ENCODE measurements at regions not wholly inside any gene's neighbourhood (a gene's known extent, or its start where the extent isn't known, plus 50 kb on each side); places are given as distances from the start of the nearest gene placed in this dataset.

DNA sequence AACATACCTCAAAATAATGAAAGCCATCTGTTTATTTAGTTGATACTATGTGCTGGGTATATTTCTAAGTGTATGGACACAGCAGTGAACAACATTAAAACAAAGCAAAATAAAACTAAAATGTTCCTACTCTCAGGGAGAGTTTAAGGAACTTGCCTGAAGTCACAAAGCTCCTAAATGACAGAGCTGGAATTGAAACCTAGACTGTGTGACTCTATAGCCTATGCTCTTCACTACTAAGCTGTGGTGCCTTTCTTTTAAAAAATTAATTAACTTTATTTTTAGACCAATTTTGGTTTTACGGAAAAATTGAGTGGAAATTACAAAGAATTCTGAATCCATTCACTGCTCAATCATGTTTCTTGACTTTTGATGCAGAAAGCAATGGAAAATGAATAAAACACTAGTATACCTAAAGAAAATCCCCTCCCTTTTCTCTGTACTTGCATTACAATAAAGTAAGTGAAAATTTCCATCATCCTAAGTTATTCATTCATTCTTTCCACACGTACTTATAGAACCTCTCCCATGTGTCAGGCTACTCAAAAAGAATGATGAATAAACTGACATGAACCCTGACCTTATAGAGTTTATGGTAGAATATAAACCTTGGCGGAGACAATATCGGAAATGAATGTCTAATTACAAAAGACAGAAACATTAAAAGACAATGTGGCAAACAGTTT, 189.8 kb upstream of the RBMS3 start:
- TF ChIP-seq, protein P1, sequence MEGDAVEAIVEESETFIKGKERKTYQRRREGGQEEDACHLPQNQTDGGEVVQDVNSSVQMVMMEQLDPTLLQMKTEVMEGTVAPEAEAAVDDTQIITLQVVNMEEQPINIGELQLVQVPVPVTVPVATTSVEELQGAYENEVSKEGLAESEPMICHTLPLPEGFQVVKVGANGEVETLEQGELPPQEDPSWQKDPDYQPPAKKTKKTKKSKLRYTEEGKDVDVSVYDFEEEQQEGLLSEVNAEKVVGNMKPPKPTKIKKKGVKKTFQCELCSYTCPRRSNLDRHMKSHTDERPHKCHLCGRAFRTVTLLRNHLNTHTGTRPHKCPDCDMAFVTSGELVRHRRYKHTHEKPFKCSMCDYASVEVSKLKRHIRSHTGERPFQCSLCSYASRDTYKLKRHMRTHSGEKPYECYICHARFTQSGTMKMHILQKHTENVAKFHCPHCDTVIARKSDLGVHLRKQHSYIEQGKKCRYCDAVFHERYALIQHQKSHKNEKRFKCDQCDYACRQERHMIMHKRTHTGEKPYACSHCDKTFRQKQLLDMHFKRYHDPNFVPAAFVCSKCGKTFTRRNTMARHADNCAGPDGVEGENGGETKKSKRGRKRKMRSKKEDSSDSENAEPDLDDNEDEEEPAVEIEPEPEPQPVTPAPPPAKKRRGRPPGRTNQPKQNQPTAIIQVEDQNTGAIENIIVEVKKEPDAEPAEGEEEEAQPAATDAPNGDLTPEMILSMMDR (IDR thresholded peaks at IDR 0.05) = no peak
- TF ChIP-seq POLR2AphosphoS5 (IDR thresholded peaks at IDR 0.05) (no peak), POLR2A (IDR thresholded peaks at IDR 0.05) (no peak)
